Activated CD4-positive, alpha-beta T cell treated with anti-CD3 and anti-CD28 coated beads, Interleukin-2, Interleukin-4, amounts not matched to agents 100 ng/mL and 50 ng/mL, durations not matched to agents 16 hours and 8 hours (primary cell): ENCODE measurements at regions not wholly inside any gene's neighbourhood (a gene's known extent, or its start where the extent isn't known, plus 50 kb on each side); places are given as distances from the start of the nearest gene placed in this dataset.
A peak's percentile ranks its signal among the peaks of the same experiment; 100 is the strongest.

Experiments
- DNase-seq: peaks from one replicate; pipeline ENCODE4 v3.0.0-alpha.2; 2020; ENCODE audit warnings: low spot score

DNA sequence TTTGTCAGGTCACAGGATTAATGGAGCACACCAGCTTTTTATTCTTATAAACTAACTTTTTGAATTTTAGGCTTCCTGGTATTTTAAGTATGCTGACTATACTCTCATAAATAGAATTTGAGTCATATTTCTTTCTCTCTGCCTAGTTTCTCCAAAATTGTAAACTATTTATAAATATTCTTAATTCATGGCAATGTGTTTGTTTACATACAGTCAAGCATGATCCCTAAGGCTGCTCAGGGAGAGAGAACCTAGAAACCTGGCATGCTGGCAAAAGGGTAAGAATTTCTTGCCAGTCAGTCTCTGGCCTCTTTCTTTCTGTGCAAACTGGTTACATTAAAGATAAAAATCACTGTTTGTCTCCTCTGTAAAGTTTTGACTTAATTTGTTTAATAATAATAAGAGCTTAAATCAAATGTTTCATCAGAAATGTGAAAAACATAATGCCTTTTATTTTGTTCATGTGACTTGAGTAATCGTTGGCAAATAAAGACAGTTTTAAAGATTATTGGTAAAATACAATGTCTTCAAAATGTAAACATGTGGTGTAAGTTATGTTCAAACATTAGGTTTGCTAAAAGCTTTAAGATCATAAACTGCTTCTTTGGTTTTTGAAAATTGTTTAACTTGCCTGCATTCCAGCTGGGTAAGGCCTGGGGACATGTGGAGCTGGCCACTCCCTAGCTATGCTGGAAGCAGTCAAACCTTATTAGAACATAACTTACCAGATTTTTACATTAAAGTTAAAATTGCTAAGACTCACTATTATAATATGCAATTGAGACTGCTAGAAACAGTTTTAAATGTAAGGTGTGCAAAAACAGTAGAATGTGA lies 1401.7 kb downstream of the NCAM2 start:
- no peak for DNase-seq

GRCh38 chr21:22409571-22409970 lies 1411.4 kb downstream of the NCAM2 start:
- no peak for DNase-seq

DNA sequence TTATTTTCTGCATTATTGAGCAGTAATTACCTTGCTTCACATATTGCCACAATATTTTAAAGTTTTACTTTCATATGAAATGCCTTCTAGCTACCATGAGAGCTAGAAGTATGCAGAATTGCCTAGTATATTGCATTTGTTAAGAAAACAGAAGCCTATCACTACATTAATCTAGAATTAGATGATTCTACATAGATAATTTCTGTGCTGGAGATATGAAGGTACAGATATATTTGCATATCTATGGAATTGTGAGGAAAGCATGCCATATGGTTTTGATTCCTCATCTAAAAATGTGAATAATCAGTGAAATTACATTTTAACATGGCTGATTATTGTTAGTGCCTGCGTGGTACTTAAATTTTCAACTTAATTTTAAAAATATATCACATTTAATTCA lies 1418.3 kb downstream of the NCAM2 start:
- no peak for DNase-seq

DNA sequence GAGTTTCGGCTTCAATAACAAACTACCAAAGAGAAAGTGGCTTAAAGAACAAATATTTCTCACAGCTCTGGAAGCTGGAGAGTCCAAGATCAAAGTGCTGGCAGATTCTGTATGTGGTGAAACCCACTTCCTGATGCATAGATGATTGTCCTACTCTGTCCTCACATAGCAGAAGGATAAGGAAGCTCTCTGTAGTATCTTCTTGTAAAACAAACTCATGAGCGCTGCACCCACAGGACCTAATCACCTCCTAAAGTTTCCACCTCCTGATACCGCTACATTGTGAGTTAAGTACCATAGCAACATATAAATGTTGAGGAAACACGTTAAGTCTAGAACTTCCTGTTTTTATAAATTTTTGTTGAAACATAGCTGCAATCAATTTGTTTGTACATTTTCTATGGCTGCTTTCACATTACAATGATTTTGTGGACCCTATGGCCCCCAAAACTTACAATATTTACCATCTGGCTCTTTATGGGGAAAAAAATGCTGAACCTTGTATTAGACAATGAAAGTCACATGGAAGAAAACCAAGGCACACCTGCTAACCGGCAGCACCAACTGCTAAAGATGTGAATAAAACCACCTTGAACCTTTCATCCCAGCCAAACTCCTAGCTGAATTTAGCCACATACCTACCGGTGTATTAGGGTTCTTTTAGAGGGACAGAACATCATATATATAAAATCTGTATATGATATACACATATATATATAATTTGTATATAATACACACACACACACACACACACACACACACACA lies 1423.4 kb downstream of the NCAM2 start:
- no peak for DNase-seq

DNA sequence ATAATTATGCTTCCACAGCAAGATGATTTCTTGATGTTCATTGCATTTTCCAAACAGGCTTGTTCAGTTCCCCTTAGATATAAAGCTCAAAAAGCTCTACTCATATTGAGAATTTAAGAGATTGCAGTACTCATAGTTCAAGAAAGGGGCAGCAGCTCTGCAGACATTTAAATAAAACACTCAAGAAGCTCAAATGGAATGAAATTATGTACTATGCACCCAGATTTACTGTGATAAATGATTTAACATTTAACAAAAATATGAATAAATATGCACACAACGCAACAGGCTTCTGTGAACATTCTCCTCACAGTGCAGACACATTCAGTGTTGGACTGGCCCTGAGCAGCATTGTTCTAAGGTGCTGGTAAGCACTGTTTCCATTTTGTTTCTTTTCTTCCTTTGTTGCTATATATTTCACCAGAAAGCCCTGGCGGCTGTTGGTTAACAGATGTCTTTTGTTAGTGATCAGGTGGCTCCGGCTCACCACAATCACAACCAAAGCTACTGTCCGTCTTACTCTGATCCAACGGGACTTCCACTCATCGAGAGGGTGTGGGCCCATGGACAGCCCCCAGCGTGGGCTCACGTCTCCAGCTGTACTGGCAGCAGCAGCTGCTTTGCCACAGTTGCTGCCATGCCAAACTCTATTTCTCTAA lies 1440.3 kb downstream of the NCAM2 start:
- no peak for DNase-seq

DNA sequence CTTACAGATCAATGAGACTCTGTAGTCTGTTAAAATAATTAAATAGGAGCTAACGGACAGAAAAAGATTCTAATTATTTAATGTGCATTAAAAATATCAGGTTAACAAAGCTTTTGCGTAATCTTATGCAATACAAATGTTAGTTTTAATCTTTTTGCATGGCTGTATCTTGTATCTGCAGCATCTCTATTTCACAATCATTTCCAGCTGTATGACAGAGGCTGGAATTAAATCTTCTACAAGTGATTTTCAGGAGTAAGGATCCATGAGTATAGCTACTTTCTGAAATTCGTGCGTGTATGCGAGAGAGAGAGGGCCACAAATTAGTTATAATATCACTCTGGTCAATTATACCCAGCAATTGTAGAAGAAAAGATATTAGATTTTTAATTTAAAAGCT lies 1446.8 kb downstream of the NCAM2 start:
- no peak for DNase-seq

DNA sequence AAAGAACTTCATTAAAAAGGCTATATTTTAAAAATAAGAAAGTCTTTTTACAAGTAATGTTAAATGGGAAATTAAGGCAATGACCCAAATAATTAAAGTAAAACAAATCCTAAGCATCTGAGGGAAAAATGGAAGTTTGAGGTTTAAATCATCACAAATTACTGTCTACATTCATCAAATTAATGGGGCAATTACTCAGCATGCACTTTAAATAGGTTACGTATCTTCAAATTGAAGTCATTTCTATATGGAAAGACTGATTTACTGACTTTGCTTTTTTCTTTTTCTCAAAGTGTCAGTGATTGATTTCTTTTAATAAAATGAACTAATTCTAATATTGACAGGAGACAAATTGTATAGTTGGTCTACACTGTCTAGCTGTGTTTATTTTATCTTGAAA lies 1452.3 kb downstream of the NCAM2 start:
- no peak for DNase-seq

DNA sequence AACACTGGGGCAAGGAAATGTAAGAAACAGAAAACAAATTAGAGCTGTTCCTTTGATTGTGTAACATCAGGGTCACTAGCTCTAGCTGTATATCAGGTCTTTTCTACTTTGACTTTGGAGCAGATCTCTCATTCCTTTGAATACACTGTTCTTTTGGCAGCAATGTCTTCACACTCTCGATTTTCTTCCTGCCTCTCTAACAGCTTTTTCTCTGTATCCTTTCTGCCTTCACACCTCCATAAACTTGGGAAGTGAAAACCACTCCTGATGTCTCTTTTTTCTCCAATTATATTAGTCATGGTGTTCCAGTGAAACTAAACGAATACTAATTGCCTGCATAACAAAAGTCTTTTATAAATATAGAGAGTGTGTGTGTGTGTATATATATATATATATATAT lies 1458.0 kb downstream of the NCAM2 start:
- no peak for DNase-seq

DNA sequence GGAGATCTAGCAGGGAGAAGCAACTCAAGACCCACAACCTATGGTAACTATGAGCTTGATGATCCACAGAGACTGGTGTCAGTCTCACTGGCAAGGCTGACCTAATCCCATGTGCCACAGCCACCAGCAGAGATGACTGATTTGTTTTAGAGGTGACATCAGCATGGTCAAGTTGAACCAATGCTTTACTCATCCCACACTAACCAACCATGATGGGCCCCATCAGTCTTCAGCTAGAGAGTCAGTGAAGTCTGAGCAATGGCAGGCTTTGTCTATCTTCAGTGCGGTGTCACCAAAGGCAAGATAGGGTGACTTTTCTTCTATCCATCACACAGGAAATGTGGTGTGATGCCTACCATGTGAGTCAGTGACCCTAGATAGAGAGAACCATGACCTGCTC lies 1470.7 kb downstream of the NCAM2 start:
- no peak for DNase-seq

DNA sequence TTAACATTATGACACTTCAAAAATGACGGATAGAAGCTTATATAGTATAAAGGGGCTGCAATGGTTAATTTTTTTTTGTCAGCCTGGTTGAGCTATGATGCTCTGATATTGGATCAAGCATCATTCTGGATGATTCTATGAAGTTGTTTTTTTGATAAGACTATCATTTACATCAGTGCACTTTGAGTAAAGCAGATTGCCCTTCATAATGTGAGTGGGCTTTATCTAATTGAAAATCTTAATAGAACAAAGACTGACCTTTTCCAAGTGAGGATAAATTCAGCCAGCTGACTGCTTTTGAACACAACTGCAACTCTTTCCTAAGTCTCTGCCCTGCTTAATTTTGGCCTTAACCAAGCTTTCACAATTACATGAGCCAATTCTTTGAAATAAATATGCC lies 1476.2 kb downstream of the NCAM2 start:
- DNase-seq: no peak

DNA sequence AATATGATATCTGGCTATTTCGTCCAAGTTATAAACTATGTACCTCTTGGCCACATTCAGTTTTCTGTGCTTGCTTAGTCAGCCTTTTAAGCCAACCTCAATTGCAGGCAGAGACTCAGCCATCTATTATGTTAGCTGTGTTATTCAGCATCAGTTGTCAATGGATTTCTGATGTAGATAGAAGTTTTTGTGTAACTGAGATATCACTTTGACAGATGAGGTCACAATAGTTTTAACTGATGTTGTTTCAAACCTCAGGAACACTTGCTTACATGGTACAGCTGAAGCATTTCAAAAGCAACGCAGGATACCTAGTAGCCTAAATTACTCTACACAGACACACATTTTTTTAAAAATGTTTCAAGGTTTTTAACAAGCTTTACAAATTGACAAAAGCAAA lies 1478.0 kb downstream of the NCAM2 start:
- DNase-seq: no peak

DNA sequence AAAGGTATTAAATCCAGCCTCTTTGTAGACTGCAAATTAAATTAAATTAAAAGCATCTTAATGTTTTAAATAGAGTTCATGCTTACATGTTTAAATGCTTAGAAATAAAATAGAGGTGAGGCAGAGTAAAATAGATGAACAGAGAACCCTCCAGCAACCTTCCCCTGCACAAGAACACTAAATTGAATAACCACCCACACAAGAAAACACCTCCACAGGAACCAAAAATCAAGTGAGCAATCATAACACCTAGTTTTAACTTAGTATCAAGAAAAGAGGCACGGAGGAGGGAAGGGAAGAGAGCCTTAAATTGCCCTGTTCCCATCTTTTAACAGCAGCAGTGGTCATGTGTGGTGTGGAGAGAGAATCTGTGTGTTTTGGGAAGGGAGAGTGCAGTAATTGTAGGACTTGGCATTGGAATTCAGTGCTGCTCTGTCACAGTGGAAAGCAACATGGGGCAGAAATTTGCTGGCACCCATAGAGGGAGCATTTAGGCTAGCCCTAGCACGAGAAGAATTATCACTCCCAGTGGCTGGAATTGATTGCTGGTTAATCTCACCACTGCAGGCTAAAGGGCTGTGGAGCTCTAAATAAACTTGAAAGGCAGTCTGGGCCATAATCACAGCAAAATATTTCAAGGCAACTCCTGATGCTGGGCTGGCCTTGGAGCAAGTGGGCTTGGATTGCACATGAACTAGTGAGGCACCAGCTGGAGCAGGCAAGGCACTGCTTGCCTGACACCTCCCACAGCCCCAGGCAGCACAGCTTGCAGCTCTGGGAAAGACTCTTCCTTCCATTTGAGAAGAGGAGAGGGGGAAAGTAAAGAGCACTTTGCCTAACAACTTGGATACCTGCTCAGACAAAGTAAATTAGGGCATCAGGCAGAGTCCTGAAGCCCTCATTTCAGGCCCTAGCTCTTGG lies 1478.8 kb downstream of the NCAM2 start:
- DNase-seq: no peak

DNA sequence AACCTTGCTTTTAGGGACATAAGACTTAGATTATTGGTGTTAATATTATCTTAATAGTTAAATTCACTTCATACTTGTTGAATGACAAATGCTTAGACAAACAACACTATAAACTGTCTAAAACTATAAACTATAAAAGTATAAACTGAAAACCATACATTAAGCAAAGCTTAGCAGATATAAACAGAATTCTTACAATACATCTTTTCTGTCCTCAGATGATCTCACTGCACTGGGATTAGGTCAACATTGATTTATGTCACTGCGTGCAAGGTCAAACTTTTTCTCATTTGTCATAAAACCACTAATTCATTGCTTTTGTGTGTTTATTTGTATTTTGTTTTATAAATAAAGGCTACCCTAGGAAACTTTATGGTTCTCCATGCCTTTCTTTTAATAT lies 1491.8 kb downstream of the NCAM2 start:
- DNase-seq: no peak

GRCh38 chr21:22516230-22516629 lies 1518.0 kb downstream of the NCAM2 start:
- no peak for DNase-seq

DNA sequence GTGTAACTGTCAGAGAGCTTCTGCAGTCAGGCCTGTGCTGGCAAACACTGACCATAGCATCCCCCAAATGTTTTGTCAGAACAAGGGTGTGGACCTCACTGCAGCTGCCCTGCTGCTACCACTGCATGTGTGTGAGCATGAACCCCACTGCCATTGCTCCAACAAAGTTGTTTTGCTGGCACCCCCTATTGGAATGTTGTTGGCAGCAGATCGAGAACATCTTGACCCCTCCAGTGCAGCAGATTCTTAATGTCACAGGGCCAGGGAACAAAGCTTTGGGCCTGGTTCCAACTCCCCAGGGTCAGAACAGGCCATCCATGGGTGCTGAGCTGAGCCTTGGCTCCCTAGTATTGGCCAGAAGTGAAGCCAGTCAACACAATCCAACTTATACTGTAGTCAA lies 1537.4 kb downstream of the NCAM2 start:
- no peak for DNase-seq

DNA sequence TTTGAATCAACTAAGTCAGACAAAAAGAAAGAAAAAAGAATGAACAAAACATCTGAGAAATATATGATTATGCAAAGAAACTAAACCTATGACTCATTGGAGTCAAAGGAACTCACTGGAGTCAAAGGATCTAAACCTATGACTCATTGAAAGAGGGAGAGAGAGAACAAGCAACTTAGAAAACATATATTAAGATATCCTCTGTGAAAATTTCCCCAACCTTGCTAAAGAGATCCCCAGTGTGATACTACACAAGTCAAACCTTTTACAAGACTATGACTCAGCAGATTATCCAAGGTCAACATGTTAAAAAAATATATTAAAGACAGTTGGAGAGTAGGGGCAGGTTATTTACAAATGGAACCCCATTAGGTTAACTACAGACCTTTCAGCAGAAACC lies 1538.3 kb downstream of the NCAM2 start:
- DNase-seq: peak; percentile 0

GRCh38 chr21:22544747-22545146 lies 1546.5 kb downstream of the NCAM2 start:
- no peak for DNase-seq

DNA sequence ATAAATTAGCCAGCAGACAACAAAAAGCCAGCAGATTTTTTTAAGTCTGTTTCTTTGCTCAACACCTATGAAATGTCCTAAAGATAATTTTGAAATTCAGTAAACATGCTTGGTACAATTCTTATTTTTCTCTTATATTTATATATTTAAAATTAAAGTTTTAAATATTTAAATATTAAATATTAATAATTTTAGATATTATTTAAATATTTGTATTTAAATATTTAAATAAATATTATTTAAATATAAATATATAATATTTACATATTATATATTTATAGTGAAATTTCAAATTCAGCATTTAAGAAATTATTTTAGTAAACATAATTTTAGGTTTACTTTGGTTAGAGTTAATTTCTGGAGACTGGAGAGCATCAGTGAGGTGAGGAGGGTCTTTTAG lies 1554.2 kb downstream of the NCAM2 start:
- no peak for DNase-seq

GRCh38 chr21:22554690-22555316 lies 1556.6 kb downstream of the NCAM2 start:
- DNase-seq: no peak

GRCh38 chr21:22556829-22557228 lies 1558.6 kb downstream of the NCAM2 start:
- DNase-seq: no peak

GRCh38 chr21:22561946-22562345 lies 1563.7 kb downstream of the NCAM2 start:
- DNase-seq: no peak
